ENCODE measurements at regions not wholly inside any gene's neighbourhood (a gene's known extent, or its start where the extent isn't known, plus 50 kb on each side); places are given as distances from the start of the nearest gene placed in this dataset.

DNA sequence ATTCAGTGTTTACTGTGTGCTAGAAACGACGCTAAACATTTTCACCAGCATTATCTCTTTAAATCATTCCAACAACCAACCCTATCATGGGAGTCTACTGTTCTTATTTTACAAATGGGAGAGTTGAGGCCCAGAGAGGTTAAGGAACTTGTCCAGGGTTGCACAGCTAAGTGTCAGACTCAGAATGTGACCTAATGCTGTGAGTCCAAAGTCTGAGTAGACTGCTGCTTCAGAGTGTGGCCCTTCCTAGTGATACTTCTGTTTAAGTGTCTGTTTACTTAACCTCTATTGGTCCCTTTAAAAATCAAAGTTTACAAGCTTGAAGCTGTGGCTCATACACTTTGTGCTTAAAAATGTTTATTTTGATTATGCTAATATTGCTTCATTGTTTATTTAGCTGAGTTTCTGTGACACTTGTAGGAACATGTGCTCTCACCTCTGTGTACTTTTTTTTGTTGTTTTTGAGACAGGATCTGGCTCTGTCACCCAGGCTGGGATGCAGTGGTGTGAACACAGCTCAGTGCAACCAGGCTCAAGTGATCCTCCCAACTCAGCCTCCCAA lies 84.4 kb upstream of the SYPL1 start:
- ATAC-seq: no peak

DNA sequence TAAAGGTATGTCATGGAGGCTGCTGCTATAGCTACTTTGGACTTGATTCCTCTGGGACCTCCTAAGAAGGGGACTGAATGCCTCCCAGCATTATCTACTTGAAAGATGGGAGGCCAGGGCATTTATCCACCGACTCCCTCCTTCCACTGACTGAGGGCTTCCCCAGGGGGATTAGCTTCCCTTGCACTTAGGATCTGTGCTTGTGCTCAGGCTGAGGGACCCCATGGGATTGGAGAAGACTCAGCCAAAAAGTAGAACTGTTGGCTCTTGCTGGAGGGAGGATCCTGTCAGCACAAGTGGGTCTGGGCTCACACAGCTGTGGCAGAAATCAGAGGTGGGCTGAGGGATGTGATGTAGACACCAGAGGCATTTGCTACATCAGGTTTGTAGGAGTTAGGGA lies 81.5 kb upstream of the SYPL1 start:
- ATAC-seq: no peak
- DNase-seq: no peak

More for the DNA sequence above, 84.4 kb upstream of the SYPL1 start:
- DNase-seq: no peak

DNA sequence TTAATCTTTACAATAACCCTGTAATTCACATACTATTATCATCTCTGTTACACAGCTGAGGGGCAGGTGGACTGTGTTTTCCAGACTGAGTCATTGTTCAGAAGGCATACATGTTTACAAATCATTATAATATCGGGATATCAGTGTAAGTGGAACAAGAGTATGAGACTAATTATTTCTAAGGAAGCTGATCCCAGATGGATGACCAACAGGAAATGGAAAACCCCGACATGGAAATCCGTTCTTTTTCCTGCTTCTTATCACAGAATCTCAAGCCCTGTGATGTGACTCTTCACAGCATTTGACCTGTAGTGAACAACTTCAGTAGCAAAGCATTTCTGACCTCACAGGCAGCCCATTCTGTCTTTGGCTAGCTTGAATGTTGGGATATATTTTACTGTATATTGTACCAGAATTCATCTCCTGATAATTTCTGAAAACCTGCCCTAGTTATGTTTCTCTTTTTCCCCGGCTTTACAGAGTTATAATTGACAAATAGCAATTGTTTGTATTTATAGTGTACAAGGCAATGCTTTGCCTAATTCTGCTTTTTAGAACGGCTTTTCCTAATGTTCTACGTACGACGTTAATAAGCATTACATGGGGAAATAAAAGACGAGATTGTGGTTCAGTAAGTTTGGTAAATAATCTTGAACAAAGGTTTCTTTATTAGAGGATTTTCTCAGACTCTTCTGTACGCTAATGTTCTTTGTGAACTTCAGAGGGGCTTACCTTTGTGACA lies 78.6 kb upstream of the SYPL1 start:
- DNase-seq (no peak), ATAC-seq (no peak)

DNA sequence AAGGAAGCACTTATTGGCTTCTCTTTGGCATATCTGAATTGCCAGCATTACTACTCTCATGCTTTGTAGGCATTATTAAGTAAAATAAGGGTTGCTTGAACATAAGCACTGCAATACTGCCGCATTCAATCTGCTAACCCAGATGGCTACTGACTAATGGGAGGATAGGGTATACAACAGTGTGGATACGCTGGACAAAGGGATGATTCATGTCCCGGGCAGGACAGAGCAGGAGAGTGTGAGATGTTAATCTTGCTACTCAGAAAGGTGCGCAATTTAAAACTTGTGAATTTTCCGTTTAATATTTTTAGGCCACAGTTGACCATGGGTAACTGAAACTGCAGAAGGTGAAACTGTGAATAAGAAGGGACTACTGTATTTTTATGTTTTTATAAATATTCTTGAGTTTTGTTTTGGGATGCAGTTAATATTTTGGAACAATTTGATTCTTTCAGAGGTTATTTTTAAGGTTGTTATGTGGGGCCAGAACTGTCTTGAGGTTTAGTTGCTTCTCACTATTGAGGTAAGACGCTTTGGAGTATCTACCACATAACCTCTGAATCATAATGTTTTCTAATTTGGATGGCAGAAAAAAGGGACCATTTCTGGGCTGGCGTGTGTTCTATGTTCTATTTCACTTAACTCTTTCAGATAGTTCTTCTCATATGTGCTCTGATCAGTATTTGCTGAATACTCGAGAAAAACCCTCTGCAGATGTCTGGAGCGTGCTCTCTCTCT lies 75.7 kb upstream of the SYPL1 start:
- ATAC-seq: no peak
- DNase-seq: no peak

DNA sequence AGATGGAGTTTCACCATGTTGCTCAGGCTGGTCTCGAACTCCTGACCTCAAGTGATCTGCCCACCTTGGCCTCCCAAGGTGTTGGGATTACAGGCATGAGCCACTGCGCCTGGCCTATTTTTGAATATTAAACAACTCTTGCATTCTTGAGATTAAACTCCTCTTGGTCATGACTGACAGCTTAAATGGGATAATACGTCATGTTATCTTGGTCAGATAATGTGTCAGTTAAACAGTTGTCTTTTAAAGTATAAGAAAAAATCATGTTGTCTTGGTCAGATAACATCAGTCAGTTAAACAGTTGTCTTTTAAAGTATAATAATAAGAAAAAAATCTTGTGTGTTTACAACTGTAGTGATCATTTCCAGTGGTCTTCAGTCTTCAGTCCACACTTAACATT lies 73.6 kb upstream of the SYPL1 start:
- ATAC-seq (no peak), DNase-seq (no peak)

DNA sequence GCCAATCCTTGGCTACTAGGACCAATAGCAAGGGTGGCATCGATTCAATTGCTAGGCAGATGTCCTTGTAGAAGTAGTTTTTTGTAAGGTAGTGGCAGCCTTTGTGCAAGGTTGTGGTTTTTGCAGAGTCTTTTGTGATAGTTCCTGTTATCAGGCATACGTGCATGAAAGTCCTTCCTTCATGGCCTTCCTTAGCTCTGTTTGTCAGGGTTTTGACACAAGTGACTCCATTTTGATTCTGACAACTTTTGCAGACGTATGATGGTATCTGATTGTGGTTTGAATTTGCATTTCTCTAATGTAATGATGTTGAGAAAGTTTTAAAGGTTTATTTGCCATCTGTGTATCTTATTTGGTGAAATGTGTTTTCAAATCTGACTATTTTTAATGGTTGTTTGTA lies 71.8 kb upstream of the SYPL1 start:
- ATAC-seq (no peak), DNase-seq (no peak)

DNA sequence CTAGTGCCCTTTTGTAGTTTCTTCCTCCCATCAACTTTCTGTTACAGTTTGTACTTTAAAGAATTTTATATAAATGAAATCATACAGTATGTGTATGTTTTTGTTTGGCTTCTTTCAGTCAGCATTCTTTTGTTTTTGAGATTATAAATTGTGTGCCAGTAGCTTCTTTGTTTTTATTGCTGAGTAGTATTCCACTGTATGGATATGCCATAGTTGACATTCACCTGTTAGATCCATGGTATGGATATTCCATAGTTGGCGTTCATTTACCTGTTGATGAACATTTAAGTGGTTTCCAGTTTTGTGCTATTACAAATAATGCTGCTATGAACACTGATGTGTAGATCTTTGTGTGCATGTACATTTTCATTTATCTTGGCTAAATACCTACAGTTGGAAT lies 70.8 kb upstream of the SYPL1 start:
- no peak for DNase-seq
- ATAC-seq: no peak

DNA sequence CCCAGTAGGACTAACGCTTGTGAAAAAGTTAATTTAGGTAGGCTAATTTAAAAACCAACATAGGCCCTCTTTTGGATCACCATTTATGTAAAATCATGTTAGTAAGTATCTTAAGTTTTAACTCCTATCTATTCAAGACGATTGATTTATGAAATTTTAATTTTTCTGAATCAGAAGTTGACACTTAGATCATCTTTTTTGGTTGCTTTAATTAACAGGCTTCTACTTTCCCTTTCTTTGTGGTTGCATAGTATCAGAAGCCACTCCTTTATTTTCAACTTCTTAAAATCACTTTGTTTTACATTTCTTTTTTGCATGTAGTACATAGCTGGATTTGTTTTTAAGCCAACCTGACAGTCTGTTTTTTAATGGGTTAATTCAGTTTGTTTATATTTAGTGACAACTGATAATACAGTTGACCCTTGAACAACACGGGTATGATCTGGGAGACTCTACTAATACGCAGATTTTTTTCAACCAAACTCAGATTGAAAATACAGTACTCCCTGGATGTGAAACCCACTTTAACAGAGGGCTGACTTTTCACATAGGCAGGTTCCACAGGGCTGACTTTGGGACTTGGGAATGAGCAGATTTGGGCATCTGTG lies 69.7 kb upstream of the SYPL1 start:
- DNase-seq (no peak), ATAC-seq (no peak)

DNA sequence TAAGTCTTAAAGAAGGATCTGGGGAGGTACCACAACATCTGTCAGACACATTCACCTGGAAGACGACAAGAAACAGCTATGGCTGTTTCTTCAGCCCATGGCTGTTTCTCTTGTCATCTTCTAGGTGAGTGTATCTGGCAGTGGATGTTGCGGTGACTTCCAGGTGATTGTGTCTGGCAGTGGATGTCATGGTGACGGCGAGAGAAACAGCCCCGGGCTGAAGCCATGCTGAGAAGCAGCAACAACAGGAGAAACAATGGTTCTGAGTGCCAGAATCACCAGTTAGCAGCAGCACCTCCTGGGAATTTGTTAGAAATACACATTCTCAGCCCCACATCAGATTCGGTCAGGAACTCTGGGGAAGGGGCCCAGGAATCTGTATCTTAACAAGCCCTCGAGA lies 68.6 kb upstream of the SYPL1 start:
- ATAC-seq (no peak), DNase-seq (no peak)

DNA sequence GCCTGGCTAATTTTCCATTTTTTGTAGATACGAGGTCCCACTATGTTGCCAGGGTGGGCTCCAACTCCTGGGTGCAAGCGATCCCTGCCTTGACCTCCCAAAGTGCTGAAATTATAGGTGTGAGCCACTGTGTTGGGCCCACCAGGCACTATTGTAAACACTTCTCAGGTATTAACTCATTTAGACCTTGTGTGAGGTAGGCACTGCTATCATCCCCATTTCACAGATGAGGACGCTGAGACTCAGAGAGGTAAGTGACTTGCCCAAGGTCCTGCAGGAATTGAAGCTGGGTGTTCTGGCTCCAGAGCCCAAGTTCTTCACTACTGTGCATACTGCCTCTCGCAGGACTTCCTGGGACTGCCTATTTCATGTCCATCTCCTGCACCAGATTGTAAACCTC lies 67.1 kb upstream of the SYPL1 start:
- ATAC-seq (no peak), DNase-seq (no peak)

DNA sequence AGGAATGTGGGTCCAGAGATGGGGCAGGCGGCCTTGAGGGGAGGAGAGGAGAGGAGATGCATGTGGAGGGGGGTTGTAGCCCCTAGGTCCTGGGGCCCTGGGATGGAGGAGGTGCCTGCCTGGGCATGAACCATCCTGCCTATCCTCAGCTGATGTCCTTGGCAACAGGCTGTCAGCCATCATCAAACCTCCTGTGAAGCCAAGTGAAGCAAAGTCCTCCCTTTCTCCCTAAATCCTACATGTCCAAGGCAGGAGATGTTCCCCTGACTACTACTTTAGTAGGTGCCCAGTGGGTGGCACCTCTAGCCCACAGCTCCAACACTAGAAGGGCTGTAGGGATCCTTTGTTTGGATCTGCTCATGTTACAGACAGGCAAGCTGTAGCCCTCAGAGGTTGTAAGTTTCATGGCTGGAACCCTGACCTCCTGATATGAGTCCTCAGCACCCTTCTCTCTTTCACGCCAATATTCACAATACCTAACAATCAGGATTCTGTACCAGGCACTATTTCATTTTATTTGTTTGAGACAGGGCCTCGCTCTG lies 66.6 kb upstream of the SYPL1 start:
- ATAC-seq: no peak

DNA sequence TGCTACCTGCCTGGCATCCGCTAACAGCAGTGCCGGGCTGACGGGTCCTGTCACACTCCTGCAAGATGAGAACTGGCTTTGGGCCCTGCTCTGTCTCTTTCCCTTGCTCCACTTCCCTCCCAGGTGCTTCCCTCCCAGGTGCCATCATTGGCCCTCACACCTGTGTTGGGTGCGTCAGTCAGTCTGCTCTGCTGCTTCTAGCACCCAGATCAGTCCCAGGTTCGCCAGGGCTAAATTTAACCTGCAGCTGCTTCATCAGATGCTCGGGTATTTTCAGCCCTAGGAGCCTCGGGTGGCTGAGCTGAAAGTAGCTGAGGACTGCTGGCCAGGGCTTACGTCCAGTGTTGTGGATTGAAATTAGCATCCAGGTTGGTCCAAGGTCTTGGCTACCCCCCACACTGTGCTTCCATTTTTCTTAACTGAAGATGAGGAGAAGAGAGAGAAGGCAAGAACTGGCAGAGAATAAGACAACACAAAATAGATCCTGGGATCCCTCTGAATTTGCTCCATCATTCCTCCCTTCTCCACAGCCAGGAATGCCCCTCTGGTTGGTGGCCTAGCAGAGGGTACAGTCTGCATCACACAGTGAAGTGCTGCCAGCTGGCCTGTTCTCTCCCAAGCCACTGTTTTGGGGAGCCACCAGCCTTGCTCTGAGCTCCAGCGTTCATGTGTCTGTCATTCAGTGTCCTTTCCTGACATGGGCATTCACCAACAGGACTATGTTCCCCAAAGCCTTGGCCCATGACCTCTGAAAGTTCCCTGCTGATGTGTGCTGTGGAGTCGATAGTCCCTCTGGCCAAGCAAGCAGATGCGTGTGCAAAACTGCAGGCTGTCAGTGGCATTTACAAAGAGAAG lies 65.9 kb upstream of the SYPL1 start:
- DNase-seq: no peak
- ATAC-seq: no peak

More for the DNA sequence above, 66.6 kb upstream of the SYPL1 start:
- no peak for DNase-seq

DNA sequence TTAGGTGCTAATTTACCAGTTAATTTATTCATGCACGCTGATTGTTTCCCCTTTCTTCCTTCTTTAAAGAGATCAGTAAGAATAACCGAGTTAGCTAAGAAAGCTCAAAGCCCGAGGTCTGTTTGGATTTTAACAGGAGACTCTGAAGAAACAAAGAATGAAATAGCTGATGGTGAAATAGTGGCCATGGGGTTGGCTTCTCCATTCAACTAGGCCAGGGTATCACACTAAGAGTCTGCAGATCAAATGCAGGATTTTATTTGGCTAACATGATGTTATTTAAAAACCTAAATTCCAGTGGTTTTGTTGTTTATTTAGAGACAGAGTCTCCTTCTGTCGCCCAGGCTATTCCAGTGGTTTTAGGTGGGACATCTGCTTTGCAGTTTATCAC lies 65.2 kb upstream of the SYPL1 start:
- ATAC-seq (no peak), DNase-seq (no peak)

DNA sequence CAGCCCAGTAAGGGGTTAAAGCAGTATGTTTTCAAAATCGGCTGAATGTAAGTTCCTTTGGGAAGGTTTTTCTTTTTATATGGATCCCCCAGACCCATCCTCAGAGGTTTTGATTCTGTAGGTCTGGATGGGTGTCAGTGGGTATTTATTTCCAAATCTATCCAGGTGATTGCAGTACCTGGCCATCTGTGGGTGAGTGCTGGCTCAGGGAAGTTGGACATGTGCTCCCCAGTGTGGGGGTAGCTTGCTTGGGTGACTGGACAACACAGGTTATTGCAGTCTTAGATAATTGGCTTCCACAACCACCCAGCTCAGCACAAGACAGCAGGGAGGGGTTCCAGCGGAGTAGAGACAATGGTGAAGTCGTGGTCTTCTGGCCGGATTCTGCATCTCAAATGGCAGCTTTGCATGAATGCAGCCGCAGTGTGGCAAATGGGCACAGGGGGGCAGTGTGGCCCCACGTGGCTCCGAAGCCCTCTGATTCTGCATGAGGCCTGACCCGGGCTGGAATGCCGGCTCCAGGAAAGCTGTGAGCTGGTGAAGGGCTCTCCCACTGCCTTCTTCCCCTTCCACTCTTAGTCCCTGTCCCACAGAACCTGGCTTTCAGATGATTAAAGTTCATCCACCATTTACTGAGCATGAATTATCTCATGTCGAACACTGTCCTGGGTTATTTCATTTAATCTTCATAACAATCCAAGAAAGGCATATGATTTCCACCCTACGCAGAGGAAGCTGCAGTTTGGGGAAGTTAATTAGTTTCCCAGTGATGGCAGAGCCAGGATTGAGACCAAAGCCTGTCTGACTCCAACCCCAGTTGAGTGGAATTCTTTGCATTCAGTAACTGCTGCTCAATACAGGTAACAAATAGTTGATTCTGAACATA lies 64.5 kb upstream of the SYPL1 start:
- ATAC-seq (peak; percentile 88), DNase-seq (peak; percentile 82)

DNA sequence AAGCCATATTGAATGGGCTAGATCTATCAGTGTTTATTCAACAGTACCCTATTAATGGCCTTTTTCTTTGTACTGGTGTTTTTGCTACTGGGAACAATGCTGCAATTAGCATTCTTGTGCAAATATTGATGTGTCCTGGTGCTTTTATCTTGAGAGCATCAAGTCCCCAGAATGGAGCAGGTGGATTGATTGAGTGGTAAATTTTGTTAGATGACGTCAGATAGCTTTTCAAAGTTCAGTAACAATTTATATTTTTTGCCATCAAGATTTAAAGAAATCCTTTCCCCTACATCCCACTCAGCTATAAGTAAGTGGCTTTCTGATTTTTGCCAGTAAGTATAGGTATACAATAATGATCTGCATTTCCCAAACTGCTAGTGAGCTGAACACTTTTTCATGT lies 63.4 kb upstream of the SYPL1 start:
- no peak for ATAC-seq
- no peak for DNase-seq

DNA sequence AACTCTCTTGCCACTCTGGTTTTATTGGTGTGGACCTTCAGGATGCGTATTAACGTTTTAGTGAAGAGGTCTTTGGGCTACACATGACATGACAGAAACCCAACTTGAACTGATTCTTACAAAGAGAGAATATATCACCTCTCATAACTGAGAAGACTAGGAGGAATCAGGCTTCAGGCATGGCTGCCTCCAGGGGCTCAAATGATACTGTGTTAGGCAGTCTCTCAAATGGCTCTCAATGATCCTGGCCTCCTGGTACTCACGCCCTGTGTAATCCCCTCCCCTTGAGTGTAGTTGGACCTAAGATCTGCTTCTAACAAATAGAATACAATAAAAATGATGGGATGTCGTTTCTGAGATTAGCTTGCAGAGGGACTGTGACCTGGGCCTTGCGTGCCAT lies 58.5 kb upstream of the SYPL1 start:
- ATAC-seq: no peak

DNA sequence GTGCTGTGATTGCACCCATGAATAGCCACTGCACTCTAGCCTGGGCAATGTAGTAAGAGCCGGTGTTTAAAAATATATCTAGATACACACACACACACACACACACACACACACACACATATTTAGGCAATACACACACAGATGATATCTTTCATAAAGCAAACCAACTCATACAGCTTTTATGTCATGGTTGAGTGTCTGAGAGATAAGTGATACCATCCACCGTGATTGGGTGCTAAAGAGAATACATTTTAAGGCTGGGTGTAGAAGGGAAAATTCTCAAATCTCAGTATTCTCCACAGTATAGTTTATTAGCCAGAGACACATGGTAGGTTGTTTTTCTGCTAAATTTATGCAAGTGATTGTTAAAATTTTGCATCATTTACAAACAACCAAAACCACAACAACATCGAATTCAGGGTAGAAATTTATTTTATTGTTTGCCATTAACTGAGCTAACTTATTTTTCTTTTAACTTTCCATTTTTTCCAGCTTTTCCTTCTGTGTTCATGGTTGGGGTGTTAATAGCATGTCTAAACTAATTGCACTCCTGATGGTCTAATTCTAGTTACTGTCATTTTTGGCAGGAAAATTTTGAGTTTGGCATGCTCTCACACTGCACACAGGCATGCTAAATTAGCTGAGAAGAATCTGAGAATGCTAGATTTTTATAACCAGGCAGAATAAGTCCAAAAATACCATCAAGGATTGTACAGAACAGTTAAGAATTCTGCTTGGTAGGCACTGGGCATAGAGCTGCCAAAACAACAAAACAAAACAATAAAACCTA lies 57.9 kb upstream of the SYPL1 start:
- ATAC-seq: no peak

More for the DNA sequence above, 58.5 kb upstream of the SYPL1 start:
- no peak for DNase-seq

DNA sequence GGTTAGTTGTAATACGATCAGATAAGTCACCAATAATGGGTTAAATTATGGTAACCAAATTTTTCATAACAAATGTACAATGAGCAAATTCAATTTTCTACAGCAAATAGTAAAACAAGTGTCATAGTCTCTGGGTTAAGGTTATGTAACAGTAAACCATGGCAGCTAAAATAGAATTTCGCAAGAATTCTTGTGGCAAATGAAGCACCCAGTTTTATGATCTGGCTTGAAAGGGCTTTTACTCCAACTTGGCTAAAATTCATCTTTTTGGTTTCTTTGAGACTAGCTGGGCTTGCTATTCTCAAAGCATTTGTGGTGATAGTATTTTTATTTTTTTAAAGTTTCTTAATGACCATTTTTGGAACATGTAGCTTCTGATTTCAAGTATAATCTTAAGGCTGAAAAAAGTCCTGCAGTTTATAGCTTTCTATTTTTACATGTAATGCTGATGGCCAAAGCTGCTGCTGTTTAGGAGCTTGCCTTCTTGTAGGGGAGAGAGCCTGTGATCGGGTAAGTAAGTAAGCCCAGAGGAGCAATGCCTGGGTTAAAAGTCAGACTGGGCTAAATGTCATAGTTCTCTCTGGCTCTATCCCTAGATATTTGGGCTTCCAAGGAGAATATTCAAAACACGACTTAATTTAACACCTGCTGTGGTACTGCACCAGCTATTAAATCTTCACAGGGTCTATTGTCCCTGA lies 55.5 kb upstream of the SYPL1 start:
- DNase-seq (no peak), ATAC-seq (no peak)

More for the DNA sequence above, 57.9 kb upstream of the SYPL1 start:
- no peak for DNase-seq

DNA sequence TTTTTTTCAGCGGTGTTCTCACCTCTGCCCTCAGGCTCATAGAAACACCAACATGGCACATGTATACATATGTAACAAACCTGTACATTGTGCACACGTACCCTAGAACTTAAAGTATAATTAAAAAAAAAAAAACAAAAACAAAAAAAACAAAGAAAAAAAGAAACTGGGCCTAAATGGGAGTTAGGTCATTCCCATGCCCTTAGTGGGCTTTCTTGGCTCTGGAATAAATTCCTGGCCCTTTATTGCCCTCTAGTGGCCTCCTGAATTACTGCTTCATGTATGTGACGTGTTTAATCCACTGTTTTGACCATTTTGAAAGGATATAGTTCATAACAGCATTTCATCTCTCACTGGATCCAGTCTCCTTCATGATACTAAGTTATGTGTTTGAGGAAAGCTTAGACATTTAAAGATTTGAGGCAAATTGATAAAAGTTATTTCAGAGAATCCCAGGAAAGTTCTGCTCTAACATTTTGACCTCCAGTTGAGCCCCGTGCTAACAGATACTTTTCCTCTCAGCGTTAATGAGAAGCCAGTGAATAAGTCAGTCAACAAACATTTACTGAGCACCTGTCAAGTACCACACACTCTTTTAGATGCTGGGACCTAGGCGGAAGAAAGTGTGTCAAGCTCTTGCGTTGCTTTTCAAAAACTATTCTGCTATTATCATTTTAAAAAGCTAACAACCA lies 54.7 kb upstream of the SYPL1 start:
- no peak for ATAC-seq
- DNase-seq: peak; percentile 28
